Right kidney (tissue), 1 donor: ENCODE measurements at regions not wholly inside any gene's neighbourhood (a gene's known extent, or its start where the extent isn't known, plus 50 kb on each side); places are given as distances from the start of the nearest gene placed in this dataset.

ENCODE experiments used
- DNase-seq: peaks from one replicate; pipeline ENCODE4 v3.0.0-alpha.2; 2016

GRCh38 chr3:40817017-40817416, 292.3 kb downstream of the ZNF621 start:
- no peak for DNase-seq

- no peak for DNase-seq
Observed at GRCh38 chr3:40821315-40821714, 296.6 kb downstream of the ZNF621 start.

- no peak for DNase-seq
Observed at GRCh38 chr3:40827226-40827625, 302.5 kb downstream of the ZNF621 start.

- DNase-seq, result no peak
Observed at GRCh38 chr3:40827942-40828688, 303.4 kb downstream of the ZNF621 start.

- no peak for DNase-seq
Observed at GRCh38 chr3:40828741-40829415, 304.1 kb downstream of the ZNF621 start.

- DNase-seq, result no peak
Observed at GRCh38 chr3:40829876-40830275, 305.1 kb downstream of the ZNF621 start.

GRCh38 chr3:40837300-40837699, 312.5 kb downstream of the ZNF621 start:
- DNase-seq, result no peak

GRCh38 chr3:40841131-40841530, 316.4 kb downstream of the ZNF621 start:
- DNase-seq, result no peak

- no peak for DNase-seq
Observed at GRCh38 chr3:40841570-40842109, 316.9 kb downstream of the ZNF621 start.

GRCh38 chr3:40842714-40843113, 318.0 kb downstream of the ZNF621 start:
- DNase-seq, result no peak

- no peak for DNase-seq
Observed at GRCh38 chr3:40843208-40843624, 318.5 kb downstream of the ZNF621 start.

GRCh38 chr3:40843851-40844548, 319.2 kb downstream of the ZNF621 start:
- no peak for DNase-seq

- no peak for DNase-seq
Observed at GRCh38 chr3:40844896-40845295, 320.1 kb downstream of the ZNF621 start.

GRCh38 chr3:40845447-40845846, 320.7 kb downstream of the ZNF621 start:
- no peak for DNase-seq

- DNase-seq, result no peak
Observed at GRCh38 chr3:40845916-40846315, 321.2 kb downstream of the ZNF621 start.

- DNase-seq, result no peak
Observed at GRCh38 chr3:40846451-40846850, 321.7 kb downstream of the ZNF621 start.

- no peak for DNase-seq
Observed at GRCh38 chr3:40847551-40847992, 322.8 kb downstream of the ZNF621 start.

GRCh38 chr3:40848421-40848820, 323.7 kb downstream of the ZNF621 start:
- DNase-seq, result no peak

GRCh38 chr3:40850861-40851260, 326.1 kb downstream of the ZNF621 start:
- no peak for DNase-seq

GRCh38 chr3:40851836-40852235, 327.1 kb downstream of the ZNF621 start:
- no peak for DNase-seq

- no peak for DNase-seq
Observed at GRCh38 chr3:40852712-40853111, 328.0 kb downstream of the ZNF621 start.

GRCh38 chr3:40853474-40853873, 328.7 kb downstream of the ZNF621 start:
- DNase-seq, result no peak

GRCh38 chr3:40855871-40856270, 331.1 kb downstream of the ZNF621 start:
- no peak for DNase-seq
